SK-N-SH treated with all-trans-retinoic acid at 6 μM for 48 hours (cell line): ENCODE measurements at regions not wholly inside any gene's neighbourhood (a gene's known extent, or its start where the extent isn't known, plus 50 kb on each side); places are given as distances from the start of the nearest gene placed in this dataset.
A peak's percentile ranks its signal among the peaks of the same experiment; 100 is the strongest.

Source experiments
- ATAC-seq: fragments of 200-7000 bp; cut with Tn5 transposase; 3 replicates; pipeline ENCODE4 v1.9.1; 2020; ENCODE audit warnings: mild to moderate bottlenecking, moderate library complexity
- ARNTL ChIP-seq: fragments of 450-650 bp; formaldehyde crosslinking; IDR thresholded peaks from 2 replicates; pipeline ENCODE4 v1.5.0; 2020; ENCODE audit warnings: low read depth, mild to moderate bottlenecking, moderate library complexity, borderline replicate concordance
- CSDC2 ChIP-seq: fragments of 250-450 bp; sonication (Bioruptor Pico); IDR thresholded peaks from 2 replicates; pipeline ENCODE4 v1.5.0; 2020; ENCODE audit warnings: mild to moderate bottlenecking, moderate library complexity
- ESRRG ChIP-seq: fragments of 250-450 bp; sonication (Bioruptor Pico); IDR thresholded peaks from 2 replicates; pipeline ENCODE4 v1.6.1; 2021; ENCODE audit warnings: mild to moderate bottlenecking
- GLIS3 ChIP-seq: fragments of 250-450 bp; sonication (Bioruptor Pico); IDR thresholded peaks from 2 replicates; pipeline ENCODE4 v1.5.0; 2020; ENCODE audit warnings: mild to moderate bottlenecking, moderate library complexity
- ISL1 ChIP-seq: fragments of 250-450 bp; sonication (Bioruptor Pico); IDR thresholded peaks from 2 replicates; pipeline ENCODE4 v2.1.2; 2022; ENCODE audit warnings: mild to moderate bottlenecking, moderate library complexity
- OSR1 ChIP-seq: fragments of 250-450 bp; sonication (Bioruptor Pico); IDR thresholded peaks from 2 replicates; pipeline ENCODE4 v1.8.0; 2022; ENCODE audit warnings: moderate library complexity, mild to moderate bottlenecking, inconsistent platforms
- PPARA ChIP-seq: fragments of 250-450 bp; sonication (Bioruptor Pico); IDR thresholded peaks from 2 replicates; pipeline ENCODE4 v1.5.0; 2020; ENCODE audit warnings: mild to moderate bottlenecking, borderline replicate concordance
- RARB ChIP-seq: fragments of 250-450 bp; sonication (Bioruptor Pico); IDR thresholded peaks from 2 replicates; pipeline ENCODE4 v1.8.0; 2021; ENCODE audit warnings: mild to moderate bottlenecking, moderate library complexity
- TCF4 ChIP-seq: fragments of 250-450 bp; sonication (Bioruptor Pico); IDR thresholded peaks from 2 replicates; pipeline ENCODE4 v1.8.0; 2021; ENCODE audit warnings: mild to moderate bottlenecking, moderate library complexity, borderline replicate concordance
- ZC3H10 ChIP-seq: fragments of 250-450 bp; sonication (Bioruptor Pico); IDR thresholded peaks from 2 replicates; pipeline ENCODE4 v1.5.1; 2021; ENCODE audit warnings: mild to moderate bottlenecking, moderate library complexity
- ZFP3 ChIP-seq: fragments of 250-450 bp; sonication (Bioruptor Pico); IDR thresholded peaks from 2 replicates; pipeline ENCODE4 v1.5.0; 2020; ENCODE audit warnings: mild to moderate bottlenecking, moderate library complexity
- ZFP30 ChIP-seq: fragments of 450-650 bp; formaldehyde crosslinking; IDR thresholded peaks from 2 replicates; pipeline ENCODE4 v1.5.0; 2022; ENCODE audit warnings: mild to moderate bottlenecking, moderate library complexity
- ZNF565 ChIP-seq: fragments of 450-650 bp; formaldehyde crosslinking; conservative IDR thresholded peaks from 2 replicates; pipeline ENCODE4 v1.5.0; 2020; ENCODE audit warnings: low read depth, mild to moderate bottlenecking, moderate library complexity
- ZNF70 ChIP-seq: fragments of 450-650 bp; formaldehyde crosslinking; IDR thresholded peaks from 2 replicates; pipeline ENCODE4 v1.5.0; 2020; ENCODE audit warnings: mild to moderate bottlenecking, moderate library complexity
- ZNF8 ChIP-seq: fragments of 450-650 bp; formaldehyde crosslinking; IDR thresholded peaks from 2 replicates; pipeline ENCODE4 v1.5.0; 2020; ENCODE audit warnings: mild to moderate bottlenecking, moderate library complexity
- TF ChIP-seq, protein P1 (sequence below): fragments of 250-450 bp; sonication (Bioruptor Pico); IDR thresholded peaks from 2 replicates; pipeline ENCODE4 v1.8.0; 2021; ENCODE audit warnings: low read depth, mild to moderate bottlenecking, moderate library complexity, borderline replicate concordance
- TF ChIP-seq, protein P2 (sequence below): fragments of 250-450 bp; sonication (Bioruptor Pico); IDR thresholded peaks from 2 replicates; pipeline ENCODE4 v1.8.0; 2020; ENCODE audit warnings: mild to moderate bottlenecking, moderate library complexity, borderline replicate concordance
- TF ChIP-seq, protein P3 (sequence below): fragments of 250-450 bp; sonication (Bioruptor Pico); IDR thresholded peaks from 2 replicates; pipeline ENCODE4 v1.5.1; 2021; ENCODE audit warnings: mild to moderate bottlenecking, moderate library complexity
- TF ChIP-seq, protein P4 (sequence below): fragments of 250-450 bp; sonication (Bioruptor Pico); IDR thresholded peaks from 2 replicates; pipeline ENCODE4 v1.5.1; 2020; ENCODE audit warnings: low read depth, mild to moderate bottlenecking, moderate library complexity
- TF ChIP-seq, protein P5 (sequence below): fragments of 250-450 bp; sonication (Bioruptor Pico); IDR thresholded peaks from 2 replicates; pipeline ENCODE4 v1.5.0; 2020; ENCODE audit warnings: mild to moderate bottlenecking, moderate library complexity

- ATAC-seq = peak; percentile 100
- TF ChIP-seq, protein P1, sequence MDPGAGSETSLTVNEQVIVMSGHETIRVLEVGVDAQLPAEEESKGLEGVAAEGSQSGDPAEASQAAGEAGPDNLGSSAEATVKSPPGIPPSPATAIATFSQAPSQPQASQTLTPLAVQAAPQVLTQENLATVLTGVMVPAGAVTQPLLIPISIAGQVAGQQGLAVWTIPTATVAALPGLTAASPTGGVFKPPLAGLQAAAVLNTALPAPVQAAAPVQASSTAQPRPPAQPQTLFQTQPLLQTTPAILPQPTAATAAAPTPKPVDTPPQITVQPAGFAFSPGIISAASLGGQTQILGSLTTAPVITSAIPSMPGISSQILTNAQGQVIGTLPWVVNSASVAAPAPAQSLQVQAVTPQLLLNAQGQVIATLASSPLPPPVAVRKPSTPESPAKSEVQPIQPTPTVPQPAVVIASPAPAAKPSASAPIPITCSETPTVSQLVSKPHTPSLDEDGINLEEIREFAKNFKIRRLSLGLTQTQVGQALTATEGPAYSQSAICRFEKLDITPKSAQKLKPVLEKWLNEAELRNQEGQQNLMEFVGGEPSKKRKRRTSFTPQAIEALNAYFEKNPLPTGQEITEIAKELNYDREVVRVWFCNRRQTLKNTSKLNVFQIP = no peak
- no peak for TF ChIP-seq TCF4 (CRISPR knock-in tag)
- TF ChIP-seq, protein P2, sequence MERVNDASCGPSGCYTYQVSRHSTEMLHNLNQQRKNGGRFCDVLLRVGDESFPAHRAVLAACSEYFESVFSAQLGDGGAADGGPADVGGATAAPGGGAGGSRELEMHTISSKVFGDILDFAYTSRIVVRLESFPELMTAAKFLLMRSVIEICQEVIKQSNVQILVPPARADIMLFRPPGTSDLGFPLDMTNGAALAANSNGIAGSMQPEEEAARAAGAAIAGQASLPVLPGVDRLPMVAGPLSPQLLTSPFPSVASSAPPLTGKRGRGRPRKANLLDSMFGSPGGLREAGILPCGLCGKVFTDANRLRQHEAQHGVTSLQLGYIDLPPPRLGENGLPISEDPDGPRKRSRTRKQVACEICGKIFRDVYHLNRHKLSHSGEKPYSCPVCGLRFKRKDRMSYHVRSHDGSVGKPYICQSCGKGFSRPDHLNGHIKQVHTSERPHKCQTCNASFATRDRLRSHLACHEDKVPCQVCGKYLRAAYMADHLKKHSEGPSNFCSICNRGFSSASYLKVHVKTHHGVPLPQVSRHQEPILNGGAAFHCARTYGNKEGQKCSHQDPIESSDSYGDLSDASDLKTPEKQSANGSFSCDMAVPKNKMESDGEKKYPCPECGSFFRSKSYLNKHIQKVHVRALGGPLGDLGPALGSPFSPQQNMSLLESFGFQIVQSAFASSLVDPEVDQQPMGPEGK (CRISPR knock-in tag) = no peak
- TF ChIP-seq ARNTL = no peak
- TF ChIP-seq ZFP3 (CRISPR knock-in tag) = no peak
- TF ChIP-seq ZC3H10 (CRISPR knock-in tag) = no peak
- no peak for TF ChIP-seq GLIS3 (CRISPR knock-in tag)
- TF ChIP-seq, protein P3, sequence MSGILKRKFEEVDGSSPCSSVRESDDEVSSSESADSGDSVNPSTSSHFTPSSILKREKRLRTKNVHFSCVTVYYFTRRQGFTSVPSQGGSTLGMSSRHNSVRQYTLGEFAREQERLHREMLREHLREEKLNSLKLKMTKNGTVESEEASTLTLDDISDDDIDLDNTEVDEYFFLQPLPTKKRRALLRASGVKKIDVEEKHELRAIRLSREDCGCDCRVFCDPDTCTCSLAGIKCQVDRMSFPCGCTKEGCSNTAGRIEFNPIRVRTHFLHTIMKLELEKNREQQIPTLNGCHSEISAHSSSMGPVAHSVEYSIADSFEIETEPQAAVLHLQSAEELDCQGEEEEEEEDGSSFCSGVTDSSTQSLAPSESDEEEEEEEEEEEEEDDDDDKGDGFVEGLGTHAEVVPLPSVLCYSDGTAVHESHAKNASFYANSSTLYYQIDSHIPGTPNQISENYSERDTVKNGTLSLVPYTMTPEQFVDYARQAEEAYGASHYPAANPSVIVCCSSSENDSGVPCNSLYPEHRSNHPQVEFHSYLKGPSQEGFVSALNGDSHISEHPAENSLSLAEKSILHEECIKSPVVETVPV (CRISPR knock-in tag) = no peak
- no peak for TF ChIP-seq RARB (CRISPR knock-in tag)
- TF ChIP-seq ZNF8 (CRISPR knock-in tag) = no peak
- no peak for TF ChIP-seq ISL1 (CRISPR knock-in tag)
- no peak for TF ChIP-seq ZNF70 (CRISPR knock-in tag)
- TF ChIP-seq ZNF565 = no peak
- TF ChIP-seq CSDC2 (CRISPR knock-in tag) = no peak
- TF ChIP-seq ZFP30 = no peak
Observed at GRCh38 chr16:17578981-17579874, 108.5 kb upstream of the XYLT1 start.

GRCh38 chr16:17574256-17574655, 103.5 kb upstream of the XYLT1 start:
- ATAC-seq = no peak
- TF ChIP-seq ESRRG (CRISPR knock-in tag) (no peak), OSR1 (no peak), ARNTL (no peak), ZNF70 (CRISPR knock-in tag) (no peak), ISL1 (CRISPR knock-in tag) (no peak), PPARA (CRISPR knock-in tag) (no peak), RARB (CRISPR knock-in tag) (no peak), ZFP30 (no peak), TCF4 (CRISPR knock-in tag) (no peak), CSDC2 (CRISPR knock-in tag) (no peak)
- TF ChIP-seq, protein P4, sequence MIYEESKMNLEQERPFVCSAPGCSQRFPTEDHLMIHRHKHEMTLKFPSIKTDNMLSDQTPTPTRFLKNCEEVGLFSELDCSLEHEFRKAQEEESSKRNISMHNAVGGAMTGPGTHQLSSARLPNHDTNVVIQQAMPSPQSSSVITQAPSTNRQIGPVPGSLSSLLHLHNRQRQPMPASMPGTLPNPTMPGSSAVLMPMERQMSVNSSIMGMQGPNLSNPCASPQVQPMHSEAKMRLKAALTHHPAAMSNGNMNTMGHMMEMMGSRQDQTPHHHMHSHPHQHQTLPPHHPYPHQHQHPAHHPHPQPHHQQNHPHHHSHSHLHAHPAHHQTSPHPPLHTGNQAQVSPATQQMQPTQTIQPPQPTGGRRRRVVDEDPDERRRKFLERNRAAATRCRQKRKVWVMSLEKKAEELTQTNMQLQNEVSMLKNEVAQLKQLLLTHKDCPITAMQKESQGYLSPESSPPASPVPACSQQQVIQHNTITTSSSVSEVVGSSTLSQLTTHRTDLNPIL (CRISPR knock-in tag) = no peak
- TF ChIP-seq, protein P3 (CRISPR knock-in tag) = no peak
- TF ChIP-seq, protein P5, sequence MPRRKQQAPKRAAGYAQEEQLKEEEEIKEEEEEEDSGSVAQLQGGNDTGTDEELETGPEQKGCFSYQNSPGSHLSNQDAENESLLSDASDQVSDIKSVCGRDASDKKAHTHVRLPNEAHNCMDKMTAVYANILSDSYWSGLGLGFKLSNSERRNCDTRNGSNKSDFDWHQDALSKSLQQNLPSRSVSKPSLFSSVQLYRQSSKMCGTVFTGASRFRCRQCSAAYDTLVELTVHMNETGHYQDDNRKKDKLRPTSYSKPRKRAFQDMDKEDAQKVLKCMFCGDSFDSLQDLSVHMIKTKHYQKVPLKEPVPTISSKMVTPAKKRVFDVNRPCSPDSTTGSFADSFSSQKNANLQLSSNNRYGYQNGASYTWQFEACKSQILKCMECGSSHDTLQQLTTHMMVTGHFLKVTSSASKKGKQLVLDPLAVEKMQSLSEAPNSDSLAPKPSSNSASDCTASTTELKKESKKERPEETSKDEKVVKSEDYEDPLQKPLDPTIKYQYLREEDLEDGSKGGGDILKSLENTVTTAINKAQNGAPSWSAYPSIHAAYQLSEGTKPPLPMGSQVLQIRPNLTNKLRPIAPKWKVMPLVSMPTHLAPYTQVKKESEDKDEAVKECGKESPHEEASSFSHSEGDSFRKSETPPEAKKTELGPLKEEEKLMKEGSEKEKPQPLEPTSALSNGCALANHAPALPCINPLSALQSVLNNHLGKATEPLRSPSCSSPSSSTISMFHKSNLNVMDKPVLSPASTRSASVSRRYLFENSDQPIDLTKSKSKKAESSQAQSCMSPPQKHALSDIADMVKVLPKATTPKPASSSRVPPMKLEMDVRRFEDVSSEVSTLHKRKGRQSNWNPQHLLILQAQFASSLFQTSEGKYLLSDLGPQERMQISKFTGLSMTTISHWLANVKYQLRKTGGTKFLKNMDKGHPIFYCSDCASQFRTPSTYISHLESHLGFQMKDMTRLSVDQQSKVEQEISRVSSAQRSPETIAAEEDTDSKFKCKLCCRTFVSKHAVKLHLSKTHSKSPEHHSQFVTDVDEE (CRISPR knock-in tag) = no peak
